ENCODE measurements at regions not wholly inside any gene's neighbourhood (a gene's known extent, or its start where the extent isn't known, plus 50 kb on each side); places are given as distances from the start of the nearest gene placed in this dataset.

- TF ChIP-seq POLR2A (IDR thresholded peaks at IDR 0.05) (no peak), CTCF (IDR thresholded peaks at IDR 0.05 in 8 of 11, conservative IDR thresholded peaks at IDR 0.05 in 3 of 11) (no peak)
Observed at GRCh38 chr5:164735334-164735733, 1229.9 kb downstream of the MAT2B start.
